ENCODE measurements at regions not wholly inside any gene's neighbourhood (a gene's known extent, or its start where the extent isn't known, plus 50 kb on each side); places are given as distances from the start of the nearest gene placed in this dataset.

- TF ChIP-seq CTCF (IDR thresholded peaks at IDR 0.05; ENCODE audit: borderline replicate concordance, extremely low read depth, low read length, poor library complexity, severe bottlenecking): no peak
- TF ChIP-seq EZH2 (IDR thresholded peaks at IDR 0.05; ENCODE audit: borderline replicate concordance, low read depth, low read length, severe bottlenecking): no peak
Observed at GRCh38 chr13:50685956-50686355, 157.5 kb downstream of the DLEU7 start.
